ENCODE measurements at regions not wholly inside any gene's neighbourhood (a gene's known extent, or its start where the extent isn't known, plus 50 kb on each side); places are given as distances from the start of the nearest gene placed in this dataset.

GRCh38 chr1:178639326-178639725 lies 85.7 kb upstream of the RALGPS2 start:
- Histone ChIP-seq H3K79me2 (ENCODE audit: control insufficient read depth, insufficient read depth, low read length, poor library complexity) (no peaks in the 10 kb centered on the region), H2AFZ (ENCODE audit: insufficient read depth, low read length, poor library complexity) (no peak overlapping the region), H2BK120ac (ENCODE audit: insufficient read depth, low read length, poor library complexity) (no peak overlapping the region), H4K91ac (ENCODE audit: low read depth, low read length) (no peak overlapping the region), H3K4me1 (ENCODE audit: control insufficient read depth in 1 of 2, insufficient read depth in 2 of 2, low read length in 2 of 2) (peaks cover under 1 to 1% of the 10 kb centered on the region in 2 experiments), H3K27ac (ENCODE audit: low read depth, low read length) (no peak overlapping the region), H3K4ac (ENCODE audit: low read depth, low read length) (no peak overlapping the region), H3K9me3 (ENCODE audit: insufficient read depth, low read depth, low read length) (no peaks in the 10 kb centered on the region), H4K12ac (ENCODE audit: low read depth, low read length) (no peak overlapping the region), H4K8ac (ENCODE audit: low read depth, low read length) (no peak overlapping the region), H3K23ac (ENCODE audit: low read length) (no peak overlapping the region), H3K79me1 (ENCODE audit: low read length) (peaks cover under 1% of the 10 kb centered on the region), H3K36me3 (ENCODE audit: control insufficient read depth in 1 of 2, insufficient read depth in 2 of 2, low read length in 2 of 2) (no peaks in the 10 kb centered on the region), H2BK5ac (ENCODE audit: low read depth, low read length, poor library complexity) (no peak overlapping the region), H3K18ac (ENCODE audit: low read length) (no peak overlapping the region), H3K27me3 (ENCODE audit: insufficient read depth, low read length) (no peaks in the 10 kb centered on the region), H2BK12ac (ENCODE audit: low read length) (no peak overlapping the region), H3K4me2 (ENCODE audit: low read length) (no peak overlapping the region), H3K4me3 (ENCODE audit: low read depth, low read length) (no peak overlapping the region), H2AK5ac (ENCODE audit: low read length) (no peak overlapping the region), H3K14ac (ENCODE audit: low read length) (no peak overlapping the region), H3K9ac (ENCODE audit: low read length) (no peak overlapping the region)
- no peak for DNase-seq

DNA sequence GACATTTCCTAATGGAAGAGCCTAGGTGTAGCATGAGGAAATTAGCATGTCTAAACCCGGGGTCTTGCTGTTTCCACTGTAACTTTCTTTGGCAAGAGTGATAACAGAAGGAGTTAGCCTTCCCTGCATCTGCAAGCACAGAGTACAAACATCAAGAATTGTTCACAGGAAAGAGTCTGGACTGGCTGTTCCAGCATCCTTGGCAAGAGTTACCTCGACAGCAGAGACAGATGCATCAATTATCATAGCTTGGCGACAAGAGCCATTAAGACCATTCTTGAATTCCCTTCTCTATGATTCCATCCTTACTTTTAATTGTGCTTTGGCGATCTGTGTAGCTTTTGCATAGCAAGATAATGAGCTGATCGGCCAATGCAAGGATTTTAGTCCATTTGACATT lies 82.8 kb upstream of the RALGPS2 start:
- Histone ChIP-seq H2BK120ac (ENCODE audit: insufficient read depth, low read length, poor library complexity) (no peak overlapping the region), H3K4me1 (ENCODE audit: control insufficient read depth in 1 of 2, insufficient read depth in 2 of 2, low read length in 2 of 2) (no peaks in the 10 kb centered on the region), H3K36me3 (ENCODE audit: control insufficient read depth in 1 of 2, insufficient read depth in 2 of 2, low read length in 2 of 2) (no peaks in the 10 kb centered on the region), H3K4me2 (ENCODE audit: low read length) (no peak overlapping the region), H3K9me3 (ENCODE audit: insufficient read depth, low read depth, low read length) (no peaks in the 10 kb centered on the region), H3K27me3 (ENCODE audit: insufficient read depth, low read length) (no peaks in the 10 kb centered on the region), H4K8ac (ENCODE audit: low read depth, low read length) (no peak overlapping the region), H2AFZ (ENCODE audit: insufficient read depth, low read length, poor library complexity) (no peak overlapping the region), H3K79me2 (ENCODE audit: control insufficient read depth, insufficient read depth, low read length, poor library complexity) (no peaks in the 10 kb centered on the region), H3K79me1 (ENCODE audit: low read length) (no peaks in the 10 kb centered on the region), H2BK12ac (ENCODE audit: low read length) (no peak overlapping the region), H2AK5ac (ENCODE audit: low read length) (no peak overlapping the region), H2BK5ac (ENCODE audit: low read depth, low read length, poor library complexity) (no peak overlapping the region), H3K14ac (ENCODE audit: low read length) (no peak overlapping the region), H3K9ac (ENCODE audit: low read length) (no peak overlapping the region), H4K91ac (ENCODE audit: low read depth, low read length) (no peak overlapping the region), H4K12ac (ENCODE audit: low read depth, low read length) (no peak overlapping the region), H3K18ac (ENCODE audit: low read length) (no peak overlapping the region), H3K4me3 (ENCODE audit: low read depth, low read length) (no peak overlapping the region), H3K23ac (ENCODE audit: low read length) (no peak overlapping the region), H3K27ac (ENCODE audit: low read depth, low read length) (no peak overlapping the region), H3K4ac (ENCODE audit: low read depth, low read length) (no peak overlapping the region)
- no CpG with 5 or more reads among the region's 5 CpGs for WGBS (ENCODE audit: extremely low coverage, insufficient coverage, insufficient read length)
- no peak for DNase-seq

DNA sequence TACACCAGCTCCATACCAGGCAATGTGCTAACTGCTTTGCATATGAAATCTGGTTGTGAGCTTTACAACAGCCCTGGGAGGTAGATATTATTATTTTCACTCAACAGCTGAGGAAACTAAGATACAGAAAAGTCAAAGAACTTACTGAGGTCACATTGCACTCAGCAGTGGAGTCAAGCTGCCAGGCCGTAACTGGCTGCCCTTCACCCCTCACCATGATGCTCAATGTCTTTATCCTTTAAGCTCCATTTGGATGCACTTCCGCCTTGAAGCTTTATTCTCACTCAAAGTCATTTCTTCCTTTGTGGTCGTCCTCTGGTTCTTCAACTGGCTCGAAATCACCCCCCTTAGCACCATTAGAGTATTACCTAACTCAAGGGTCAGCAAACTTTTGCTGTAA lies 81.7 kb upstream of the RALGPS2 start:
- no peak overlapping the region for H3K9ac ChIP-seq (ENCODE audit: low read length)
- H3K79me1 ChIP-seq (ENCODE audit: low read length) = no peaks in the 10 kb centered on the region
- no peak overlapping the region for H3K18ac ChIP-seq (ENCODE audit: low read length)
- H3K79me2 ChIP-seq (ENCODE audit: control insufficient read depth, insufficient read depth, low read length, poor library complexity) = no peaks in the 10 kb centered on the region
- H2AFZ ChIP-seq (ENCODE audit: insufficient read depth, low read length, poor library complexity) = no peak overlapping the region
- H4K8ac ChIP-seq (ENCODE audit: low read depth, low read length) = no peak overlapping the region
- H2BK12ac ChIP-seq (ENCODE audit: low read length) = no peak overlapping the region
- no peak overlapping the region for H2BK5ac ChIP-seq (ENCODE audit: low read depth, low read length, poor library complexity)
- H2BK120ac ChIP-seq (ENCODE audit: insufficient read depth, low read length, poor library complexity) = no peak overlapping the region
- no peak overlapping the region for H3K4me3 ChIP-seq (ENCODE audit: low read depth, low read length)
- no peak overlapping the region for H3K23ac ChIP-seq (ENCODE audit: low read length)
- no peaks in the 10 kb centered on the region for H3K27me3 ChIP-seq (ENCODE audit: insufficient read depth, low read length)
- no peaks in the 10 kb centered on the region for H3K9me3 ChIP-seq (ENCODE audit: insufficient read depth, low read depth, low read length)
- H3K27ac ChIP-seq (ENCODE audit: low read depth, low read length) = no peak overlapping the region
- no peak overlapping the region for H3K14ac ChIP-seq (ENCODE audit: low read length)
- H3K4me1 ChIP-seq (ENCODE audit: control insufficient read depth in 1 of 2, insufficient read depth in 2 of 2, low read length in 2 of 2) = no peaks in the 10 kb centered on the region
- H3K4ac ChIP-seq (ENCODE audit: low read depth, low read length) = no peak overlapping the region
- no peak for DNase-seq
- no peaks in the 10 kb centered on the region for H3K36me3 ChIP-seq (ENCODE audit: control insufficient read depth in 1 of 2, insufficient read depth in 2 of 2, low read length in 2 of 2)
- WGBS (ENCODE audit: extremely low coverage, insufficient coverage, insufficient read length) = no CpG with 5 or more reads among the region's 4 CpGs
- H4K12ac ChIP-seq (ENCODE audit: low read depth, low read length) = no peak overlapping the region
- no peak overlapping the region for H4K91ac ChIP-seq (ENCODE audit: low read depth, low read length)
- no peak overlapping the region for H2AK5ac ChIP-seq (ENCODE audit: low read length)
- no peak overlapping the region for H3K4me2 ChIP-seq (ENCODE audit: low read length)

DNA sequence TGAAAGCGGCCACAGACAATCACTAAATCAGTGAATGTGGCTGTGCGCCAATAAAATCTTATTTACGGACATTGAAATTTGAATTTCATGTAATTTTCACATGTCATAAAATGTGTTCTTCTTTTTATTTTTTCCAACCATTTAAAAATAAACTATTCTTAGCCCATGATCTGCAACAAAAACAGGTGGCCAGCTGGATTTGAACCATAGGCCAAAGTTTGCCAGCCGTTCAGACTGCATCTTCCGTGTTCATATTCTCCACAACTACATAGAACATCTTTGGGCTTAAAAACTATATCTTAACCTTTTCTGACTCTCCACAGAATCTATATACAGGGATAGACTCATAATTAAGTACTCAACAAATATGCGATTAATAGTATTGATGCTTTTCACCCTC lies 81.2 kb upstream of the RALGPS2 start:
- H4K91ac ChIP-seq (ENCODE audit: low read depth, low read length) = no peak overlapping the region
- no peak overlapping the region for H4K12ac ChIP-seq (ENCODE audit: low read depth, low read length)
- no peak for DNase-seq
- H3K27ac ChIP-seq (ENCODE audit: low read depth, low read length) = no peak overlapping the region
- no peak overlapping the region for H3K4me2 ChIP-seq (ENCODE audit: low read length)
- no peak overlapping the region for H3K4me3 ChIP-seq (ENCODE audit: low read depth, low read length)
- no peak overlapping the region for H3K14ac ChIP-seq (ENCODE audit: low read length)
- H2AFZ ChIP-seq (ENCODE audit: insufficient read depth, low read length, poor library complexity) = no peak overlapping the region
- no peak overlapping the region for H3K23ac ChIP-seq (ENCODE audit: low read length)
- no peak overlapping the region for H2BK12ac ChIP-seq (ENCODE audit: low read length)
- H3K4ac ChIP-seq (ENCODE audit: low read depth, low read length) = no peak overlapping the region
- no peaks in the 10 kb centered on the region for H3K27me3 ChIP-seq (ENCODE audit: insufficient read depth, low read length)
- no CpG with 5 or more reads among the region's 6 CpGs for WGBS (ENCODE audit: extremely low coverage, insufficient coverage, insufficient read length)
- no peak overlapping the region for H2BK120ac ChIP-seq (ENCODE audit: insufficient read depth, low read length, poor library complexity)
- H3K36me3 ChIP-seq (ENCODE audit: control insufficient read depth in 1 of 2, insufficient read depth in 2 of 2, low read length in 2 of 2) = no peaks in the 10 kb centered on the region
- no peak overlapping the region for H2BK5ac ChIP-seq (ENCODE audit: low read depth, low read length, poor library complexity)
- no peaks in the 10 kb centered on the region for H3K9me3 ChIP-seq (ENCODE audit: insufficient read depth, low read depth, low read length)
- H3K18ac ChIP-seq (ENCODE audit: low read length) = no peak overlapping the region
- H3K79me1 ChIP-seq (ENCODE audit: low read length) = no peaks in the 10 kb centered on the region
- H3K9ac ChIP-seq (ENCODE audit: low read length) = no peak overlapping the region
- H3K4me1 ChIP-seq (ENCODE audit: control insufficient read depth in 1 of 2, insufficient read depth in 2 of 2, low read length in 2 of 2) = no peaks in the 10 kb centered on the region
- no peaks in the 10 kb centered on the region for H3K79me2 ChIP-seq (ENCODE audit: control insufficient read depth, insufficient read depth, low read length, poor library complexity)
- no peak overlapping the region for H4K8ac ChIP-seq (ENCODE audit: low read depth, low read length)
- no peak overlapping the region for H2AK5ac ChIP-seq (ENCODE audit: low read length)
